HEK293 (cell line): ENCODE measurements at regions not wholly inside any gene's neighbourhood (a gene's known extent, or its start where the extent isn't known, plus 50 kb on each side); places are given as distances from the start of the nearest gene placed in this dataset.
A peak's percentile ranks its signal among the peaks of the same experiment; 100 is the strongest.

Experiments
- CTCF ChIA-PET: fragments of 350-600 bp; formaldehyde crosslinking; extraction: SDS; loops from one replicate; lab custom pipeline; 2021; ENCODE audit warnings: antibody characterized with exemption; lab: Yijun Ruan, JAX
- POLR2A ChIA-PET: fragments of 300-600 bp; formaldehyde crosslinking; extraction: SDS; loops from one replicate; lab custom pipeline; 2020; ENCODE audit warnings: antibody characterized with exemption, inconsistent platforms; lab: Yijun Ruan, JAX
- H3K27ac ChIP-seq: fragments of 200-500 bp; sonication (Bioruptor generic); 2 replicates; pipeline ENCODE4 v1.5.1; 2014; ENCODE audit warnings: low read depth, low read length, control low read depth, inconsistent platforms; ENCODE audit errors: extremely low read depth
- H3K36me3 ChIP-seq, 2 experiments: fragments of 200-500 bp in 1 of 2; sonication (Bioruptor generic) in 1 of 2; 1 replicate in 1 of 2; 2 replicates in 1 of 2; pipeline ENCODE4 v1.5.1; 2014 to 2017; ENCODE audit warnings: inconsistent platforms in 2 of 2, low read length in 2 of 2; ENCODE audit not compliant: control insufficient read depth in 2 of 2, insufficient read depth in 1 of 2
- H3K4me1 ChIP-seq: fragments of 200-500 bp; sonication (Bioruptor generic); 2 replicates; pipeline ENCODE4 v1.5.1; 2014; ENCODE audit warnings: mild to moderate bottlenecking, low read length, inconsistent platforms; ENCODE audit not compliant: control insufficient read depth, insufficient read depth
- H3K4me3 ChIP-seq: 2 replicates; pipeline ENCODE4 v1.5.1; 2011; ENCODE audit warnings: low read depth, mild to moderate bottlenecking, control low read depth, low read length, moderate library complexity
- H3K9me3 ChIP-seq: fragments of 200-500 bp; sonication (Bioruptor generic); 2 replicates; pipeline ENCODE4 v1.5.1; 2014; ENCODE audit warnings: low read depth, low read length, inconsistent platforms; ENCODE audit not compliant: control insufficient read depth, insufficient read depth
- GLIS1 ChIP-seq: fragments of 450-650 bp; formaldehyde crosslinking; IDR thresholded peaks from 2 replicates; pipeline ENCODE4 v1.5.1; 2016; ENCODE audit warnings: missing biosample characterization, missing genetic modification characterization
- INSM2 ChIP-seq: fragments of 450-650 bp; formaldehyde crosslinking; IDR thresholded peaks from 2 replicates; pipeline ENCODE4 v1.5.1; 2016; ENCODE audit warnings: missing biosample characterization, missing genetic modification characterization
- KLF17 ChIP-seq: fragments of 450-650 bp; formaldehyde crosslinking; IDR thresholded peaks from 2 replicates; pipeline ENCODE4 v1.5.1; 2016; ENCODE audit warnings: missing biosample characterization, missing genetic modification characterization
- SETDB1 ChIP-seq: IDR thresholded peaks from one replicate; pipeline ENCODE4 v1.6.1; 2017; ENCODE audit warnings: mild to moderate bottlenecking, low read length, moderate library complexity, mixed read lengths; ENCODE audit not compliant: insufficient read length
- SP3 ChIP-seq: fragments of 450-650 bp; formaldehyde crosslinking; IDR thresholded peaks from 2 replicates; pipeline ENCODE4 v1.5.1; 2016; ENCODE audit warnings: missing biosample characterization, missing genetic modification characterization
- TCF7L2 ChIP-seq: IDR thresholded peaks from 2 replicates; pipeline ENCODE4 v1.6.1; 2011; ENCODE audit warnings: low read depth, mild to moderate bottlenecking, inconsistent platforms, low read length, moderate library complexity, borderline replicate concordance
- ZBTB10 ChIP-seq: fragments of 450-650 bp; formaldehyde crosslinking; IDR thresholded peaks from 2 replicates; pipeline ENCODE4 v1.5.1; 2016; ENCODE audit warnings: missing biosample characterization, missing genetic modification characterization
- ZBTB44 ChIP-seq: fragments of 450-650 bp; IDR thresholded peaks from 2 replicates; pipeline ENCODE4 v1.5.1; 2018; ENCODE audit warnings: missing biosample characterization, mild to moderate bottlenecking, missing genetic modification characterization
- ZIC2 ChIP-seq: fragments of 450-650 bp; formaldehyde crosslinking; IDR thresholded peaks from 2 replicates; pipeline ENCODE4 v1.5.1; 2016; ENCODE audit warnings: missing biosample characterization, missing genetic modification characterization
- ZNF121 ChIP-seq: fragments of 450-650 bp; formaldehyde crosslinking; IDR thresholded peaks from 2 replicates; pipeline ENCODE4 v1.5.1; 2016; ENCODE audit warnings: missing biosample characterization, missing genetic modification characterization
- ZNF16 ChIP-seq: fragments of 450-650 bp; formaldehyde crosslinking; IDR thresholded peaks from 2 replicates; pipeline ENCODE4 v1.5.1; 2016; ENCODE audit warnings: low read depth, missing biosample characterization, missing genetic modification characterization
- ZNF2 ChIP-seq: fragments of 450-650 bp; formaldehyde crosslinking; IDR thresholded peaks from 2 replicates; pipeline ENCODE4 v1.5.1; 2016; ENCODE audit warnings: missing biosample characterization, missing genetic modification characterization
- ZNF239 ChIP-seq: fragments of 450-650 bp; formaldehyde crosslinking; IDR thresholded peaks from 2 replicates; pipeline ENCODE4 v1.5.1; 2016; ENCODE audit warnings: missing biosample characterization, missing genetic modification characterization
- ZNF266 ChIP-seq: fragments of 450-650 bp; formaldehyde crosslinking; IDR thresholded peaks from 2 replicates; pipeline ENCODE4 v1.5.1; 2016; ENCODE audit warnings: missing biosample characterization, missing genetic modification characterization, low read depth
- ZNF510 ChIP-seq: fragments of 450-650 bp; formaldehyde crosslinking; IDR thresholded peaks from 2 replicates; pipeline ENCODE4 v1.5.1; 2018; ENCODE audit warnings: mild to moderate bottlenecking, missing genetic modification characterization, missing biosample characterization; ENCODE audit not compliant: insufficient replicate concordance
- ZNF610 ChIP-seq: fragments of 450-650 bp; formaldehyde crosslinking; IDR thresholded peaks from 2 replicates; pipeline ENCODE4 v1.5.1; 2016; ENCODE audit warnings: missing biosample characterization, missing genetic modification characterization, borderline replicate concordance
- ZNF626 ChIP-seq: fragments of 450-650 bp; sonication (Bioruptor Pico); formaldehyde crosslinking; IDR thresholded peaks from 2 replicates; pipeline ENCODE4 v1.5.1; 2018; ENCODE audit warnings: missing biosample characterization, missing genetic modification characterization, inconsistent platforms
- ZNF692 ChIP-seq: fragments of 450-650 bp; formaldehyde crosslinking; IDR thresholded peaks from 2 replicates; pipeline ENCODE4 v1.5.1; 2016; ENCODE audit warnings: missing biosample characterization, missing genetic modification characterization

- H3K36me3 ChIP-seq: no peaks in the 10 kb centered on the region
- TF ChIP-seq GLIS1 (tag by site-specific recombination) (peak; percentile 31; the same call in 1 of the 2 replicates), INSM2 (no peak), ZNF610 (tag by site-specific recombination) (no peak), ZIC2 (tag by site-specific recombination) (peak; percentile 48), ZBTB10 (no peak), ZNF626 (tag by site-specific recombination) (no peak), ZNF121 (tag by site-specific recombination) (no peak), ZNF510 (tag by site-specific recombination) (no peak), ZBTB44 (tag by site-specific recombination) (no peak), SP3 (tag by site-specific recombination) (no peak)
- TF ChIP-seq, all 188 proteins: peak for 2
- ChIA-PET CTCF (interaction anchor here (1.3 to 2.4 kb wide), 4 partner anchors 9 to 287 kb away, joined by 4 to 17 read pairs (median 6); no protein-coding TSS in a partner anchor), POLR2A (interaction anchor here (1.4 kb wide), 1 partner anchor 53 kb away, joined by 4 read pairs; the partner anchor contains the start of gene LBX1)
- Histone ChIP-seq H3K27ac (no peak overlapping the region), H3K4me1 (peaks cover 8% of the 10 kb centered on the region), H3K4me3 (no peak overlapping the region), H3K9me3 (no peaks in the 10 kb centered on the region)
Observed at GRCh38 chr10:101282947-101283346, 53.7 kb upstream of the LBX1 start.

GRCh38 chr10:101283762-101284100 lies 54.5 kb upstream of the LBX1 start:
- ChIA-PET CTCF (no interaction called here), POLR2A (no interaction called here)
- Histone ChIP-seq H3K27ac (no peak overlapping the region), H3K4me3 (no peak overlapping the region), H3K9me3 (no peaks in the 10 kb centered on the region), H3K36me3 (no peaks in the 10 kb centered on the region), H3K4me1 (peaks cover 8% of the 10 kb centered on the region)
- TF ChIP-seq ZNF2 (tag by site-specific recombination) (no peak), ZNF16 (no peak), SETDB1 (no peak), TCF7L2 (no peak), KLF17 (no peak), ZNF239 (no peak), ZNF266 (tag by site-specific recombination) (no peak), ZNF692 (tag by site-specific recombination) (no peak)
